Ishikawa (cell line): ENCODE measurements at regions not wholly inside any gene's neighbourhood (a gene's known extent, or its start where the extent isn't known, plus 50 kb on each side); places are given as distances from the start of the nearest gene placed in this dataset.

Experiments
- CEBPB ChIP-seq: IDR thresholded peaks from 2 replicates; pipeline ENCODE4 v1.6.1; 2012
- CREB1 ChIP-seq: IDR thresholded peaks from 2 replicates; pipeline ENCODE4 v1.6.1; 2012; ENCODE audit warnings: low read depth
- EGR1 ChIP-seq: IDR thresholded peaks from 2 replicates; pipeline ENCODE4 v1.6.1; 2012
- EP300 ChIP-seq: IDR thresholded peaks from 2 replicates; pipeline ENCODE4 v1.6.1; 2012; ENCODE audit warnings: borderline replicate concordance
- FOXM1 ChIP-seq: IDR thresholded peaks from 2 replicates; pipeline ENCODE4 v1.6.1; 2012; ENCODE audit warnings: low read depth, borderline replicate concordance
- NFIC ChIP-seq: IDR thresholded peaks from 2 replicates; pipeline ENCODE4 v1.6.1; 2012
- RAD21 ChIP-seq: IDR thresholded peaks from 2 replicates; pipeline ENCODE4 v1.6.1; 2012; ENCODE audit warnings: low read depth
- TAF1 ChIP-seq: IDR thresholded peaks from 2 replicates; pipeline ENCODE4 v1.6.1; 2012; ENCODE audit warnings: low read depth, mild to moderate bottlenecking
- TCF12 ChIP-seq: IDR thresholded peaks from 2 replicates; pipeline ENCODE4 v1.6.1; 2012; ENCODE audit warnings: low read depth
- TEAD4 ChIP-seq: IDR thresholded peaks from 2 replicates; pipeline ENCODE4 v1.6.1; 2012
- YY1 ChIP-seq: IDR thresholded peaks from 2 replicates; pipeline ENCODE4 v1.6.1; 2012; ENCODE audit warnings: low read depth
- ZBTB7A ChIP-seq: IDR thresholded peaks from 2 replicates; pipeline ENCODE4 v1.6.1; 2012; ENCODE audit warnings: low read depth
- TF ChIP-seq, protein P1 (sequence below): IDR thresholded peaks from 2 replicates; pipeline ENCODE4 v1.6.1; 2012; ENCODE audit warnings: low read depth, mild to moderate bottlenecking
- TF ChIP-seq, protein P2 (sequence below): IDR thresholded peaks from 2 replicates; pipeline ENCODE4 v1.6.1; 2012
- TF ChIP-seq, protein P3 (sequence below): IDR thresholded peaks from 2 replicates; pipeline ENCODE4 v1.6.1; 2012

DNA sequence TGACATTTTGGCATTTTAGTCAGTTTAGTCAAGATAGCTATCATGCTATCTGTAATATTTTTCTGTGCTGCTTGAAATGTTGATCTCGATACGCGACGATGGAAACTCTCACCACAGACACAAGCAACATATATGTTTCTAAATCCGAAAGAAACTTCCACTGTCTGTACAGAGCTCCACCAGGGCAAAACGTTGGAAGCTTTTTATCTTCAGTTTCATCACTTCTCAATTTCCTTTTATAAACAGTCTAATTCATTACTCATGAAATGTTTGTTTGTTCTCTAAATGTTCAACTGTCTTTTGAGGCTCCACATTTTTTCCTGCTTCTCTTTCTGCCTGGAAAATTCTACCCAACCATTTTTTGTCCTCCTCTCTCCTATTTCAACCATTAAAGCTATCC lies 737.6 kb downstream of the SLC16A7 start:
- TF ChIP-seq NFIC (no peak), YY1 (no peak), CEBPB (no peak), TAF1 (no peak)

DNA sequence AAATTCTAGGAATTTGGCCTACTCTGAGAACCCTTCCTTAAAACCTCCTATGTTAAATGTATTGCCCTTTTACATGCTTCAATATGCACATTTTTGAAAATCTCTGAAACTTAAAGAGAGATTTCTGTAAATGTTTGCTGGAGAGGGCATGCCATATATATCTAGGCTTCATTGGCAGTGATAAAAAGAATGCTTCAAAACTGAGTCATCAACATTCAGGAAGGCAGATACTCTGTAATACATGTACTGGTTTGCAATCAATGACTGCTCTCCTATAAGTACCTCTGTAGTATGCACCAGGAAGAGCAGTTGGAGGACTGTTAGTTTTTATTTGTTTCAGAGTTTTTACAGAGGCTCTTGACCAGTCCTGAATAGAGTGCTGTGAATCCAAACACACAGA lies 739.9 kb downstream of the SLC16A7 start:
- TF ChIP-seq TEAD4: no peak
- TF ChIP-seq, protein P1, sequence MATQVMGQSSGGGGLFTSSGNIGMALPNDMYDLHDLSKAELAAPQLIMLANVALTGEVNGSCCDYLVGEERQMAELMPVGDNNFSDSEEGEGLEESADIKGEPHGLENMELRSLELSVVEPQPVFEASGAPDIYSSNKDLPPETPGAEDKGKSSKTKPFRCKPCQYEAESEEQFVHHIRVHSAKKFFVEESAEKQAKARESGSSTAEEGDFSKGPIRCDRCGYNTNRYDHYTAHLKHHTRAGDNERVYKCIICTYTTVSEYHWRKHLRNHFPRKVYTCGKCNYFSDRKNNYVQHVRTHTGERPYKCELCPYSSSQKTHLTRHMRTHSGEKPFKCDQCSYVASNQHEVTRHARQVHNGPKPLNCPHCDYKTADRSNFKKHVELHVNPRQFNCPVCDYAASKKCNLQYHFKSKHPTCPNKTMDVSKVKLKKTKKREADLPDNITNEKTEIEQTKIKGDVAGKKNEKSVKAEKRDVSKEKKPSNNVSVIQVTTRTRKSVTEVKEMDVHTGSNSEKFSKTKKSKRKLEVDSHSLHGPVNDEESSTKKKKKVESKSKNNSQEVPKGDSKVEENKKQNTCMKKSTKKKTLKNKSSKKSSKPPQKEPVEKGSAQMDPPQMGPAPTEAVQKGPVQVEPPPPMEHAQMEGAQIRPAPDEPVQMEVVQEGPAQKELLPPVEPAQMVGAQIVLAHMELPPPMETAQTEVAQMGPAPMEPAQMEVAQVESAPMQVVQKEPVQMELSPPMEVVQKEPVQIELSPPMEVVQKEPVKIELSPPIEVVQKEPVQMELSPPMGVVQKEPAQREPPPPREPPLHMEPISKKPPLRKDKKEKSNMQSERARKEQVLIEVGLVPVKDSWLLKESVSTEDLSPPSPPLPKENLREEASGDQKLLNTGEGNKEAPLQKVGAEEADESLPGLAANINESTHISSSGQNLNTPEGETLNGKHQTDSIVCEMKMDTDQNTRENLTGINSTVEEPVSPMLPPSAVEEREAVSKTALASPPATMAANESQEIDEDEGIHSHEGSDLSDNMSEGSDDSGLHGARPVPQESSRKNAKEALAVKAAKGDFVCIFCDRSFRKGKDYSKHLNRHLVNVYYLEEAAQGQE: no peak
- no peak for TF ChIP-seq TCF12
- TF ChIP-seq RAD21: no peak

DNA sequence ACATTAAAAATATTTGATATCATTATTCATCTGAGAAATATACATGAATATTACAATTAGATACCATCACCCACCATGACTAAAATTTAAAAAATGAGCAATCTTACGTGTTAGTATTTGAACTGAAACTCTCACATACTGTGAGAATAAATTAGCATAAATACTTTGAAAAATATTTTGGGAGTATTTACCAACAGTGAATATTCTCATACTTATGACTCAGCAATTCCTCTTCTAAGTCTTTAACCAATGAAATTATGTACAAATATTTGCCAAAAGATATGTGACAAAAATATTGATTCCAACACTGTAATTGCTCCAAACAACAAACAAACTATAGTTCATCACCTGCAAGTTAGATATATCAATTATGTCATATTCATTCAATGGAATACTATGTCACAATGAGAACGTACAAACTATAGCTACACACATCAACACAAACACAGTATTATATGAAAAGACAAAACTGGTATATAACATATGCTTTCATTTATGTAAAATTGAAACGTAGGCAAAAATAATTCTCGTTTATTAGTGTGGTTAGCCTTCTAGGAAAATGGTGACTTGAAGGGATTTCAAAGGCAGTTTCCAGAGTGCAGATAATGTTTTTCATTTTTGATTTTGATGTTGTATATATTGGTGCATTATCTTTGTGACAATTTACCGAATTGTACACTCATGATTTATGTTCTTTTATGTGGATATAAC lies 742.2 kb downstream of the SLC16A7 start:
- no peak for TF ChIP-seq CREB1

DNA sequence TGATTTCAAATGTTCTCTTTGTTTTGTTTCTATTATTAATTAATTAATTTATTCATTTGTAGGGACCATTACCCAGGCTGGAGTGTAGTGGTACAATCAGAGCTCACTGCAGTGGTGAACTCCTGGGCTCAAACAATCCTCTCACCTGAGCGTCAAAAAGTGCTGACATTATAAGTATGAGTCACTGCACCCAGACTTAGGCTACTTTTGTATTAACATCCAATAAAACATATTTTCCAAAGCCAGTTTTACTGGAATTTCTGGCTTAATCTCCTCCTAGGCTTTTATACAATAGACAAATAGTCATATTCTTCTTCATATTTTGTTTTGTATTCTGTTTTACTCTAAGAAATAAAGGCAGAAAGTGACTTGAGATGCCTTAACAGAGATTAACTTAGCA lies 749.6 kb downstream of the SLC16A7 start:
- no peak for TF ChIP-seq TCF12
- no peak for TF ChIP-seq YY1
- no peak for TF ChIP-seq ZBTB7A
- TF ChIP-seq, protein P2, sequence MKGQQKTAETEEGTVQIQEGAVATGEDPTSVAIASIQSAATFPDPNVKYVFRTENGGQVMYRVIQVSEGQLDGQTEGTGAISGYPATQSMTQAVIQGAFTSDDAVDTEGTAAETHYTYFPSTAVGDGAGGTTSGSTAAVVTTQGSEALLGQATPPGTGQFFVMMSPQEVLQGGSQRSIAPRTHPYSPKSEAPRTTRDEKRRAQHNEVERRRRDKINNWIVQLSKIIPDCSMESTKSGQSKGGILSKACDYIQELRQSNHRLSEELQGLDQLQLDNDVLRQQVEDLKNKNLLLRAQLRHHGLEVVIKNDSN: no peak
- no peak for TF ChIP-seq CREB1
- no peak for TF ChIP-seq EP300
- no peak for TF ChIP-seq NFIC
- no peak for TF ChIP-seq RAD21
- TF ChIP-seq TAF1: no peak

DNA sequence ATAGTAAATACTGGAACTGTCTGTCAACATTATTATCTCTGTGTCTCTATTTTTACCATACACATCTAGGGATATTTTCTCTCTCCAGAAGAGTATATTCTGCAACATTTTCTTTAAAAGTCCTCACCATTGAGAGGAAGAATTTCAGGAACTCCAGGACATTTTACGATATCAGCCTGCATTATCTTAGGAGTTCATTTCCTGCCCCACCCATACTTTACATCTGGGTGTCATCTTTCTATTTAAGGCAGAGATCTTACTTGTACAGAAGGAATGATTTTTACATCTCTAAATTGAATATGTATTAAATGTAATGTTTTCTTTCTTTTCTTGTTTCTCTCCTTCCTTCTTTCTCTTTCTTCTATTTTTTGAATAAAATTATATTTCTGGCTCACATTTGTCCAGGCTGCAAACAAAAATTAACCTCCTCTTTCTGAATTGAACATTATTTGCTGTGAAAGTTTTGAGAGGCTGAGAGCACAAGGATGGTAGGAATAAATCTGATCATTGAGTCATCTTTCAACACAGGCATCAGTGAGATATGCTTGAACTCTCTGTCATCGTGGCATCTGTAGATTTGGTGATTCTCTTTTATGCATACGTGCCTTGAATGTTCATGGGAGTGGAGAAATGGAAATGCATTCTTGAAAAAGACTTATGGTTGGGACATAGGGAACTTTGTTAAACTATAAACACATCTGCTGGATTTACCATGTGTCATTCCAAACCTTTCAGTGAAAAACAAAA lies 753.6 kb downstream of the SLC16A7 start:
- TF ChIP-seq FOXM1 (no peak), YY1 (no peak), RAD21 (no peak), ZBTB7A (no peak), TAF1 (no peak), NFIC (no peak), TCF12 (no peak), EP300 (no peak), EGR1 (no peak), TEAD4 (no peak), CREB1 (no peak)
- TF ChIP-seq, protein P2: no peak
- TF ChIP-seq, protein P3, sequence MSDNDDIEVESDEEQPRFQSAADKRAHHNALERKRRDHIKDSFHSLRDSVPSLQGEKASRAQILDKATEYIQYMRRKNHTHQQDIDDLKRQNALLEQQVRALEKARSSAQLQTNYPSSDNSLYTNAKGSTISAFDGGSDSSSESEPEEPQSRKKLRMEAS: no peak

DNA sequence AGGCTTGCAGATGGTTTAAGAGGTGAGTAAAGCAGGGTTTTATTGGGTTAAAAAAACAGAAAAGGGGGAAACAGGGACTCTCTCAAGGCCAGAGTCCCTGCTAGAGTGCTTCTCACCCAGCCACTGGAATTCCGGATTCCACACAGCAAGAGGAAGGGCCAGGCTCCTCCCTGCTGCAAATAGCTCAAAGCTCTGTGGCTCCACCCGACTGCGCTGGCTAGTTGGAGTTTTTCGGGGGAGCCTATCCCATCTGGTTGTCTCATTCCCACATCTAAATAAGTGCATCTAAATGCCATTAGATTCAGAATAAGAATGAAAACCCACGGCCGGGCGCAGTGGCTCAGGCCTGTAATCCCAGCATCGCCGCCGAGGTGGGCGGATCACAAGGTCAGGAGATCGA lies 791.5 kb downstream of the SLC16A7 start:
- TF ChIP-seq EP300 (no peak), EGR1 (no peak)
- TF ChIP-seq, protein P1: no peak

DNA sequence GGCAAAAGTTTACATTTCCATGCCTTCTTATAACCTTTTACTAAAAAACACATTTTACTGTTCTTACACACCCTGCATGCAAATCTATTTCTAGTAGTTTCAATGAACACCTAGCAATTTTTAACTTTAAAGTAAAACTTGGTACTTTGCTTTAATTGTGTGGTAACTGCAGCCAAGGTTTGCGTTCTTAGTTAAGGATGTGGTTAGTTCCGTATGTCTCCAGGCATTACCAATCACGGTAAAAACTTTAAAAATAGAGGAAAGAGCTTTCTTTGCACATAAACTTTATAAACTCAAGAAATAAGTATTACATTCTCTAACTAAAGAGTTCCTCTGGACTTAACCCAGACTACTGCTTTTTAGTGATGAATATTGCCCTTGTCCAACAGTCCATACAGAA lies 795.2 kb downstream of the SLC16A7 start:
- TF ChIP-seq CEBPB (no peak), FOXM1 (no peak), RAD21 (no peak), NFIC (no peak), CREB1 (no peak), ZBTB7A (no peak), TAF1 (no peak), YY1 (no peak), EP300 (no peak), TCF12 (no peak), TEAD4 (no peak), EGR1 (no peak)
- TF ChIP-seq, protein P3: no peak
- TF ChIP-seq, protein P1: no peak
- TF ChIP-seq, protein P2: no peak
